GM12878 (cell line): ENCODE measurements at regions not wholly inside any gene's neighbourhood (a gene's known extent, or its start where the extent isn't known, plus 50 kb on each side); places are given as distances from the start of the nearest gene placed in this dataset.

Experiments
- ATAC-seq: fragments of 200-7000 bp; cut with Tn5 transposase; 3 replicates; pipeline ENCODE4 v1.9.1; 2020; ENCODE audit warnings: mild to moderate bottlenecking, moderate library complexity
- BruUV-seq: library from RNA; stranded (reverse); fragments of 400-500 nt; replicated peaks from 2 replicates; lab custom pipeline; 2021; lab: Mats Ljungman, UMichigan
- CTCF ChIA-PET: fragments of 300-600 bp; sonication (Branson Sonifier 250); formaldehyde crosslinking; extraction: SDS; loops from one replicate; lab custom pipeline; 2021; ENCODE audit warnings: inconsistent platforms; lab: Yijun Ruan, JAX
- POLR2A ChIA-PET: fragments of 350-600 bp; formaldehyde crosslinking; extraction: SDS; loops from one replicate; lab custom pipeline; 2021; ENCODE audit warnings: inconsistent platforms; lab: Charles Lee
- RAD21 ChIA-PET: fragments of 300-600 bp; sonication (Branson Sonifier 250); formaldehyde crosslinking; loops from one replicate; lab custom pipeline; 2023; ENCODE audit warnings: antibody characterized with exemption; ENCODE audit not compliant: unreplicated experiment; lab: Charles Lee
- SMC1A ChIA-PET: fragments of 300-600 bp; sonication (Branson Sonifier 250); formaldehyde crosslinking; loops from one replicate; lab custom pipeline; 2023; ENCODE audit not compliant: unreplicated experiment, uncharacterized antibody; lab: Charles Lee
- DNase-seq: peaks from one replicate; pipeline ENCODE4 v3.0.0-alpha.2; 2011; ENCODE audit warnings: low read depth, low spot score
- FAIRE-seq: peaks from 3 replicates; lab custom pipeline; 2011; peaks lifted over from hg19 to GRCh38; lab: Jason Lieb, UNC
- H2AFZ ChIP-seq: 2 replicates; pipeline ENCODE4 v1.6.0; 2011; ENCODE audit warnings: low read depth, low read length, control low read depth; ENCODE audit not compliant: control insufficient read depth
- H3K27ac ChIP-seq: 2 replicates; pipeline ENCODE4 v1.5.1; 2011; ENCODE audit warnings: control low read depth; ENCODE audit not compliant: control insufficient read depth, insufficient read depth
- H3K27me3 ChIP-seq, 2 experiments: replicated peaks in 1 of 2; 2 replicates each; pipeline versions ENCODE4 v1.6.0 to v1.6.1; 2011; ENCODE audit warnings: low read length in 1 of 2; ENCODE audit not compliant: control insufficient read depth in 2 of 2, insufficient read depth in 2 of 2
- H3K36me3 ChIP-seq, 2 experiments: 2 replicates each; pipeline ENCODE4 v1.5.1; 2011; ENCODE audit warnings: low read length in 1 of 2; ENCODE audit not compliant: control insufficient read depth in 2 of 2, insufficient read depth in 2 of 2
- H3K4me1 ChIP-seq: 2 replicates; pipeline ENCODE4 v1.6.1; 2011; ENCODE audit warnings: mild to moderate bottlenecking, low read length, moderate library complexity, mixed read lengths; ENCODE audit not compliant: control insufficient read depth, insufficient read depth
- H3K4me2 ChIP-seq: 2 replicates; pipeline ENCODE4 v1.6.0; 2011; ENCODE audit warnings: control low read depth; ENCODE audit not compliant: control insufficient read depth, insufficient read depth
- H3K4me3 ChIP-seq: fragments of 200-600 bp; sonication (generic); 2 replicates; pipeline ENCODE4 v1.5.1; 2016
- H3K79me2 ChIP-seq: 2 replicates; pipeline ENCODE4 v1.6.0; 2011; ENCODE audit warnings: low read length; ENCODE audit not compliant: control insufficient read depth, insufficient read depth
- H3K9ac ChIP-seq: 2 replicates; pipeline ENCODE4 v1.8.0; 2011; ENCODE audit warnings: low read length, control low read depth, mixed read lengths; ENCODE audit not compliant: control insufficient read depth, insufficient read depth
- H3K9me3 ChIP-seq: replicated peaks from 3 replicates; pipeline ENCODE4 v1.5.1; 2011; ENCODE audit warnings: mild to moderate bottlenecking, low read length; ENCODE audit not compliant: control insufficient read depth, insufficient read depth
- H4K20me1 ChIP-seq: 2 replicates; pipeline ENCODE4 v1.6.0; 2011; ENCODE audit not compliant: control insufficient read depth, insufficient read depth
- ATF3 ChIP-seq: IDR thresholded peaks from 2 replicates; pipeline ENCODE4 v1.6.1; 2011; ENCODE audit warnings: low read depth, mild to moderate bottlenecking, low read length, moderate library complexity, borderline replicate concordance; ENCODE audit errors: extremely low read depth
- BHLHE40 ChIP-seq, 2 experiments: fragments of 450-650 bp in 1 of 2; IDR thresholded peaks; 2 replicates each; pipeline ENCODE4 v1.6.1; 2011 to 2017; ENCODE audit warnings: low read depth in 2 of 2, borderline replicate concordance in 1 of 2, improper control_type of control experiment in 1 of 2, low read length in 1 of 2, mild to moderate bottlenecking in 1 of 2
- CBX5 ChIP-seq: sonication (generic); IDR thresholded peaks from 2 replicates; pipeline ENCODE4 v1.6.1; 2016; ENCODE audit warnings: low read depth, moderate library complexity, mild to moderate bottlenecking, inconsistent platforms
- CHD1 ChIP-seq: IDR thresholded peaks from 2 replicates; pipeline ENCODE4 v1.6.1; 2012; ENCODE audit warnings: low read depth, low read length, improper control_type of control experiment
- DPF2 ChIP-seq: fragments of 450-650 bp; IDR thresholded peaks from 2 replicates; pipeline ENCODE4 v1.6.1; 2017; ENCODE audit warnings: mild to moderate bottlenecking
- EP300 ChIP-seq, 2 experiments: fragments of 150-350 bp in 1 of 2; IDR thresholded peaks; 2 replicates each; pipeline ENCODE4 v1.6.1; 2011 to 2012; ENCODE audit warnings: low read depth in 2 of 2, low read length in 2 of 2, borderline replicate concordance in 1 of 2, improper control_type of control experiment in 1 of 2, inconsistent platforms in 1 of 2; ENCODE audit not compliant: control insufficient read depth in 1 of 2
- HCFC1 ChIP-seq: fragments of 150-350 bp; IDR thresholded peaks from 2 replicates; pipeline ENCODE4 v1.6.1; 2014; ENCODE audit warnings: low read length
- HDAC2 ChIP-seq: fragments of 200-600 bp; sonication (generic); IDR thresholded peaks from 2 replicates; pipeline ENCODE4 v1.6.1; 2017
- HDAC6 ChIP-seq: fragments of 200-600 bp; sonication (generic); IDR thresholded peaks from one replicate; pipeline ENCODE4 v1.8.0; 2017; ENCODE audit warnings: antibody characterized with exemption; ENCODE audit not compliant: unreplicated experiment
- KDM1A ChIP-seq: fragments of 200-600 bp; sonication (generic); IDR thresholded peaks from 2 replicates; pipeline ENCODE4 v1.6.1; 2016; ENCODE audit warnings: borderline replicate concordance
- MEF2B ChIP-seq: fragments of 450-650 bp; IDR thresholded peaks from 2 replicates; pipeline ENCODE4 v1.6.1; 2018; ENCODE audit warnings: mild to moderate bottlenecking, moderate library complexity; ENCODE audit not compliant: partially characterized antibody, poor library complexity, severe bottlenecking
- NRF1 ChIP-seq: conservative IDR thresholded peaks from 2 replicates; pipeline ENCODE4 v1.6.1; 2011; ENCODE audit warnings: mild to moderate bottlenecking, low read depth, low read length, improper control_type of control experiment
- PBX3 ChIP-seq: IDR thresholded peaks from 2 replicates; pipeline ENCODE4 v1.6.1; 2011; ENCODE audit warnings: mild to moderate bottlenecking, low read depth, low read length, moderate library complexity; ENCODE audit not compliant: insufficient replicate concordance
- SMAD5 ChIP-seq: IDR thresholded peaks from 2 replicates; pipeline ENCODE4 v1.6.1; 2016; ENCODE audit warnings: antibody characterized with exemption, low read depth
- STAT3 ChIP-seq: IDR thresholded peaks from 2 replicates; pipeline ENCODE4 v1.6.1; 2011; ENCODE audit warnings: low read depth, low read length, improper control_type of control experiment
- TARDBP ChIP-seq: IDR thresholded peaks from 2 replicates; pipeline ENCODE4 v1.6.1; 2016; ENCODE audit warnings: borderline replicate concordance
- ZNF24 ChIP-seq: fragments of 450-650 bp; IDR thresholded peaks from 2 replicates; pipeline ENCODE4 v1.6.1; 2017; ENCODE audit warnings: antibody characterized with exemption, mild to moderate bottlenecking
- WGBS: methylation state at CpG from one replicate; pipeline ENCODE4 v1.1.6; 2016; ENCODE audit warnings: low lambda C conversion rate; ENCODE audit not compliant: insufficient replicate concordance, insufficient coverage; ENCODE audit errors: missing lambda C conversion rate; 5-methylcytosine and 5-hydroxymethylcytosine counted together
- in situ Hi-C: fragments of 300-500 bp; cut with MboI; formaldehyde crosslinking; loops from 9 replicates; pipeline ENCODE4 v1.14.3; 2018; ENCODE audit warnings: mixed read lengths
- intact Hi-C: fragments of 100-400 bp; cut with micrococcal nuclease; formaldehyde crosslinking; loops from one replicate; pipeline ENCODE4 v1.14.2; 2022; ENCODE audit not compliant: unreplicated experiment
- TF ChIP-seq, protein P1 (sequence below): IDR thresholded peaks from 2 replicates; pipeline ENCODE4 v1.6.1; 2011; ENCODE audit warnings: borderline replicate concordance, low read depth, mild to moderate bottlenecking, moderate library complexity, low read length; ENCODE audit not compliant: insufficient read depth, poor library complexity, severe bottlenecking

DNA sequence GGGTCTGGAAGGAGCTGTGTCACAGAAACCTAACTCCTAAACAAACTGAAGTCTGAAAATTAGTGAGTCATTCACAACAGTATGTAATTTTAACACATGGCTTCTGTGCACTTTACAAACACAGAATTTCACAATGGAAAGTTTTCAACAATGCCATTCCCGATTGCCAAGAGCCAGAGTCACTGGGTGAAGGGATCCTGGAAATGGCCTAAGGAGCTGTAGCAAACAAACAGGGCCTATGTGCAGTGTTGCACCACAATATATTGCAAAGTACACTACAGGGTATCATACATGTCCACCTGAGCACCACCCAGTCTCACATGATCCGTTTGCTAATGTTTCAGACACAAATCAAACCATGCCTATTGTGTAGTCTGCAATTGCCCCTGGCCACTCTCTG is 184.7 kb upstream of the OTX2 start:
- Histone ChIP-seq H3K9me3 (no peaks in the 10 kb centered on the region), H3K79me2 (no peaks in the 10 kb centered on the region), H3K36me3 (no peaks in the 10 kb centered on the region), H3K4me3 (no peak overlapping the region), H2AFZ (no peak overlapping the region), H3K4me2 (no peak overlapping the region), H3K4me1 (no peaks in the 10 kb centered on the region), H3K27me3 (no peaks in the 10 kb centered on the region), H3K27ac (no peak overlapping the region), H3K9ac (no peak overlapping the region), H4K20me1 (no peaks in the 10 kb centered on the region)
- 0% methylated on average over 2 of the region's 2 CpGs for WGBS
- in situ Hi-C loops, result no loop called here
- POLR2A ChIA-PET, result no interaction called here
- RAD21 ChIA-PET, result no interaction called here
- intact Hi-C loops, result no loop called here
- BruUV-seq, result no TSS peak
- CTCF ChIA-PET, result no interaction called here
- no peak for DNase-seq
- no peak for TF ChIP-seq STAT3
- TF ChIP-seq HCFC1, result no peak
- TF ChIP-seq HDAC6, result no peak
- TF ChIP-seq NRF1, result no peak
- no peak for TF ChIP-seq SMAD5
- no peak for TF ChIP-seq EP300 (IDR thresholded peaks at IDR 0.05; ENCODE audit: borderline replicate concordance in 1 of 2, control insufficient read depth in 1 of 2, low read depth in 2 of 2, low read length in 2 of 2)
- no peak for TF ChIP-seq HDAC2
- TF ChIP-seq CHD1, result no peak
- no peak for TF ChIP-seq CBX5
- SMC1A ChIA-PET, result no interaction called here
- ATAC-seq, result no peak
- FAIRE-seq, result no peak

GRCh38 chr14:56992332-56992820 is 182.1 kb upstream of the OTX2 start:
- POLR2A ChIA-PET, result no interaction called here
- Histone ChIP-seq H3K36me3 (no peaks in the 10 kb centered on the region), H2AFZ (no peak overlapping the region), H3K27me3 (no peaks in the 10 kb centered on the region), H3K4me2 (no peak overlapping the region), H3K4me3 (no peak overlapping the region), H4K20me1 (no peaks in the 10 kb centered on the region), H3K79me2 (no peaks in the 10 kb centered on the region), H3K4me1 (no peaks in the 10 kb centered on the region), H3K27ac (no peak overlapping the region), H3K9ac (no peak overlapping the region), H3K9me3 (no peaks in the 10 kb centered on the region)
- CTCF ChIA-PET, result no interaction called here
- RAD21 ChIA-PET, result no interaction called here
- BruUV-seq, result no TSS peak
- ATAC-seq (no peak), FAIRE-seq (no peak), DNase-seq (no peak)
- intact Hi-C loops, result no loop called here
- SMC1A ChIA-PET, result no interaction called here
- in situ Hi-C loops, result no loop called here
- 70% methylated on average over 11 of the region's 19 CpGs for WGBS
- no peak for TF ChIP-seq KDM1A
- TF ChIP-seq, protein P1, sequence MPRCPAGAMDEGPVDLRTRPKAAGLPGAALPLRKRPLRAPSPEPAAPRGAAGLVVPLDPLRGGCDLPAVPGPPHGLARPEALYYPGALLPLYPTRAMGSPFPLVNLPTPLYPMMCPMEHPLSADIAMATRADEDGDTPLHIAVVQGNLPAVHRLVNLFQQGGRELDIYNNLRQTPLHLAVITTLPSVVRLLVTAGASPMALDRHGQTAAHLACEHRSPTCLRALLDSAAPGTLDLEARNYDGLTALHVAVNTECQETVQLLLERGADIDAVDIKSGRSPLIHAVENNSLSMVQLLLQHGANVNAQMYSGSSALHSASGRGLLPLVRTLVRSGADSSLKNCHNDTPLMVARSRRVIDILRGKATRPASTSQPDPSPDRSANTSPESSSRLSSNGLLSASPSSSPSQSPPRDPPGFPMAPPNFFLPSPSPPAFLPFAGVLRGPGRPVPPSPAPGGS, result no peak
- TF ChIP-seq DPF2, result no peak
- no peak for TF ChIP-seq BHLHE40 (IDR thresholded peaks at IDR 0.05; ENCODE audit: borderline replicate concordance in 1 of 2, low read depth in 2 of 2, low read length in 1 of 2)
- no peak for TF ChIP-seq ATF3
- TF ChIP-seq TARDBP, result no peak
- no peak for TF ChIP-seq ZNF24
- TF ChIP-seq MEF2B, result no peak
- TF ChIP-seq PBX3, result no peak
